ENCODE measurements at regions not wholly inside any gene's neighbourhood (a gene's known extent, or its start where the extent isn't known, plus 50 kb on each side); places are given as distances from the start of the nearest gene placed in this dataset.

- no peak overlapping the region for H3K27ac ChIP-seq
- intact Hi-C loops (cut with DNase I) = no loop called here
- no peak for DNase-seq (ENCODE audit: low spot score)
- H3K4me1 ChIP-seq (replicated peaks) = no peaks in the 10 kb centered on the region
- H3K27me3 ChIP-seq (replicated peaks; ENCODE audit: insufficient read depth) = no peaks in the 10 kb centered on the region
- H3K4me3 ChIP-seq = no peak overlapping the region
- TF ChIP-seq POLR2AphosphoS5 (IDR thresholded peaks at IDR 0.05) (no peak), POLR2A (IDR thresholded peaks at IDR 0.05) (no peak), CTCF (IDR thresholded peaks at IDR 0.05) (no peak)
- no peaks in the 10 kb centered on the region for H3K36me3 ChIP-seq
- H3K9me3 ChIP-seq = no peaks in the 10 kb centered on the region
Observed at GRCh38 chr4:158013858-158014257, 159.0 kb downstream of the GASK1B start.

GRCh38 chr4:158010361-158010760 lies 162.5 kb downstream of the GASK1B start:
- TF ChIP-seq POLR2A (IDR thresholded peaks at IDR 0.05) (no peak), CTCF (IDR thresholded peaks at IDR 0.05) (no peak), POLR2AphosphoS5 (IDR thresholded peaks at IDR 0.05) (no peak)
- 90% methylated on average over 5 of the region's 5 CpGs for WGBS
- Histone ChIP-seq H3K4me1 (replicated peaks) (no peaks in the 10 kb centered on the region), H3K36me3 (no peaks in the 10 kb centered on the region), H3K9me3 (no peaks in the 10 kb centered on the region), H3K27ac (no peak overlapping the region), H3K27me3 (replicated peaks; ENCODE audit: insufficient read depth) (no peaks in the 10 kb centered on the region), H3K4me3 (no peak overlapping the region)
- intact Hi-C loops (cut with DNase I) = no loop called here
- no peak for DNase-seq (ENCODE audit: low spot score)

- 52% methylated on average over 6 of the region's 6 CpGs for WGBS
- DNase-seq (ENCODE audit: low spot score) = peak; percentile 31
- Histone ChIP-seq H3K4me3 (no peak overlapping the region), H3K36me3 (no peaks in the 10 kb centered on the region), H3K4me1 (replicated peaks) (no peaks in the 10 kb centered on the region), H3K9me3 (no peaks in the 10 kb centered on the region), H3K27me3 (replicated peaks; ENCODE audit: insufficient read depth) (no peaks in the 10 kb centered on the region), H3K27ac (peak overlapping the region in 1 of 2 donors; percentile 20)
- intact Hi-C loops (cut with DNase I) = no loop called here
- no peak for TF ChIP-seq POLR2AphosphoS5 (IDR thresholded peaks at IDR 0.05)
- TF ChIP-seq CTCF (IDR thresholded peaks at IDR 0.05) = no peak
- TF ChIP-seq POLR2A (IDR thresholded peaks at IDR 0.05) = no peak
Observed at GRCh38 chr4:158008551-158009218, 164.1 kb downstream of the GASK1B start.

- no peak for TF ChIP-seq CTCF (IDR thresholded peaks at IDR 0.05)
- no peak for TF ChIP-seq POLR2A (IDR thresholded peaks at IDR 0.05)
- no peak for TF ChIP-seq POLR2AphosphoS5 (IDR thresholded peaks at IDR 0.05)
- Histone ChIP-seq H3K27me3 (replicated peaks; ENCODE audit: insufficient read depth) (no peaks in the 10 kb centered on the region), H3K4me3 (no peak overlapping the region), H3K36me3 (no peaks in the 10 kb centered on the region), H3K9me3 (no peaks in the 10 kb centered on the region), H3K27ac (no peak overlapping the region), H3K4me1 (replicated peaks) (no peaks in the 10 kb centered on the region)
- intact Hi-C loops (cut with DNase I) = no loop called here
- WGBS = 40% methylated on average over 3 of the region's 3 CpGs
- DNase-seq (ENCODE audit: low spot score) = no peak
Observed at GRCh38 chr4:158007566-158007965, 165.3 kb downstream of the GASK1B start.

GRCh38 chr4:158006990-158007389 lies 165.8 kb downstream of the GASK1B start:
- no peak overlapping the region for H3K27ac ChIP-seq
- TF ChIP-seq CTCF (IDR thresholded peaks at IDR 0.05) (no peak), POLR2A (IDR thresholded peaks at IDR 0.05) (no peak), POLR2AphosphoS5 (IDR thresholded peaks at IDR 0.05) (no peak)
- H3K27me3 ChIP-seq (replicated peaks; ENCODE audit: insufficient read depth) = no peaks in the 10 kb centered on the region
- no peaks in the 10 kb centered on the region for H3K4me1 ChIP-seq (replicated peaks)
- no peaks in the 10 kb centered on the region for H3K36me3 ChIP-seq
- no peak overlapping the region for H3K4me3 ChIP-seq
- no peaks in the 10 kb centered on the region for H3K9me3 ChIP-seq
- DNase-seq (ENCODE audit: low spot score) = no peak
- intact Hi-C loops (cut with DNase I) = no loop called here

All from prostate gland (tissue), 2 donors.